Activated naive CD8-positive, alpha-beta T cell treated with anti-CD3 and anti-CD28 coated beads, Interleukin-2, amount 50 U/mL, for 24 hours (primary cell): ENCODE measurements at regions not wholly inside any gene's neighbourhood (a gene's known extent, or its start where the extent isn't known, plus 50 kb on each side); places are given as distances from the start of the nearest gene placed in this dataset.

Experiments used
- ATAC-seq: fragments of 150-1000 bp; cut with Tn5 transposase; one replicate; pipeline ENCODE4 v1.10.0; 2021
- DNase-seq: peaks from one replicate; pipeline ENCODE4 v3.0.0; 2021
- H3K27ac Mint-ChIP-seq: one replicate; pipeline ENCODE4 v1.8.0; 2021; ENCODE audit warnings: mild to moderate bottlenecking, mixed read lengths
- H3K27me3 Mint-ChIP-seq: one replicate; pipeline ENCODE4 v1.8.0; 2021; ENCODE audit warnings: mixed read lengths
- H3K36me3 Mint-ChIP-seq: one replicate; pipeline ENCODE4 v1.8.0; 2021; ENCODE audit warnings: low read depth, mixed read lengths
- H3K4me1 Mint-ChIP-seq: one replicate; pipeline ENCODE4 v1.8.0; 2021; ENCODE audit warnings: mixed read lengths
- H3K4me3 Mint-ChIP-seq: one replicate; pipeline ENCODE4 v1.8.0; 2021; ENCODE audit warnings: mild to moderate bottlenecking, moderate library complexity, mixed read lengths
- H3K9me3 Mint-ChIP-seq: one replicate; pipeline ENCODE4 v1.8.0; 2021; ENCODE audit warnings: mixed read lengths

GRCh38 chr3:86723433-86723832, 267.5 kb downstream of the VGLL3 start:
- Mint-ChIP-seq H3K36me3 (no peaks in the 10 kb centered on the region), H3K4me1 (no peaks in the 10 kb centered on the region), H3K27ac (no peak overlapping the region), H3K4me3 (no peak overlapping the region), H3K27me3 (no peaks in the 10 kb centered on the region), H3K9me3 (no peaks in the 10 kb centered on the region)
- ATAC-seq (no peak), DNase-seq (no peak)

DNA sequence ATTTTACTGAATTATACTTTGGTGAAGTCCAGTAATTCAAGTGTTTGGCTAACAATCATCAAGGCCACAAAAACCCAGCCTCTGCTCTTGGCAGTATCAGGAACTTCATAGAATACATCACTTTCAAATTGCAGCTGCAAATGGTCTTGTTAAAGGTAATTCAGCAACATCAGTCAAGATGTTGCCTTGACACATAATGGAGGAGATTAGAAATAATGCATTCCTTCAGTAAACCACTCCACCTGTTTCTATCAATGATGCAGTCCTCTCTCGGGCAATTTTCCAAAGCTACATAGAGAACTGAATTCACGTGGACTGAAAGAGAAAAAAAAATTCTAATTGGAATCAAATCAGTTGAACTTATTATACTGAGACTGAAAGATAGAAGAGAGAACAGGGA, 279.3 kb downstream of the VGLL3 start:
- ATAC-seq = no peak
- Mint-ChIP-seq H3K9me3 (peaks cover 3% of the 10 kb centered on the region), H3K27ac (no peak overlapping the region), H3K4me1 (no peaks in the 10 kb centered on the region), H3K36me3 (no peaks in the 10 kb centered on the region), H3K27me3 (no peaks in the 10 kb centered on the region), H3K4me3 (no peak overlapping the region)
- no peak for DNase-seq

- no peak overlapping the region for H3K4me3 Mint-ChIP-seq
- H3K36me3 Mint-ChIP-seq = no peaks in the 10 kb centered on the region
- no peak for ATAC-seq
Observed at GRCh38 chr3:86708893-86709292, 282.1 kb downstream of the VGLL3 start.

DNA sequence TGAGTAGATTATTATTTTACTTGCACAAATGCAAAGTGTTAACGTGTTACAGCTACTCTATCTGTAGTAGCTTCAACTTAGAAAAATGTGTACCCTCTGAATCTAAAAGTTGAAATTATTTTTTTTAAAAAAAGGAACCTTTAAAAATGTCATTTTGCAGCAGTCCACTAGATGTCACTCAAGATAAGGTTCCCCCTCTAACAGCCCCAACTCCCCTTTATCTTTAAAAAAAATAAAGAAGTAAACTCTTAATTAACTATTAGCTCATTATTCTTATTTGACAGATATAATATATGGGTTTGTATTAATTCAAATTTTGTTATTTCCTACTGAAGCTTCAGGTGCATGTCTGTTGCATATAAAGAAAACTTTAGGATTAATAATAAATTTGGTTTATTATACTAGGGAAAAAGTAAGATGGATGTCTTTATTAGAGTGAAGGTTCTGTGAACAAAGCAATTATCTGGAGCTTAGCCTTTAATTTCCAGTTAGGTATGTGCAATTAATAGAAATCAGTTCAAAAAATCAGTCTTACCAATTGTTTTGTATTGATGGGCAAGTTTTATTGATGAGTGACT, 288.5 kb downstream of the VGLL3 start:
- ATAC-seq (no peak), DNase-seq (no peak)
- Mint-ChIP-seq H3K9me3 (peaks cover 15% of the 10 kb centered on the region), H3K4me1 (no peaks in the 10 kb centered on the region), H3K27me3 (no peaks in the 10 kb centered on the region), H3K4me3 (no peak overlapping the region), H3K36me3 (no peaks in the 10 kb centered on the region), H3K27ac (no peak overlapping the region)

More at GRCh38 chr3:86708893-86709292, 282.1 kb downstream of the VGLL3 start:
- Mint-ChIP-seq H3K27ac (no peak overlapping the region), H3K9me3 (peaks cover 18% of the 10 kb centered on the region), H3K4me1 (no peaks in the 10 kb centered on the region), H3K27me3 (no peaks in the 10 kb centered on the region)
- no peak for DNase-seq

- no peaks in the 10 kb centered on the region for H3K4me1 Mint-ChIP-seq
- no peaks in the 10 kb centered on the region for H3K27me3 Mint-ChIP-seq
- H3K36me3 Mint-ChIP-seq = no peaks in the 10 kb centered on the region
- DNase-seq (no peak), ATAC-seq (no peak)
- H3K27ac Mint-ChIP-seq = no peak overlapping the region
- H3K4me3 Mint-ChIP-seq = no peak overlapping the region
- H3K9me3 Mint-ChIP-seq = peaks cover 4% of the 10 kb centered on the region
Observed at GRCh38 chr3:86695752-86696151, 295.2 kb downstream of the VGLL3 start.

DNA sequence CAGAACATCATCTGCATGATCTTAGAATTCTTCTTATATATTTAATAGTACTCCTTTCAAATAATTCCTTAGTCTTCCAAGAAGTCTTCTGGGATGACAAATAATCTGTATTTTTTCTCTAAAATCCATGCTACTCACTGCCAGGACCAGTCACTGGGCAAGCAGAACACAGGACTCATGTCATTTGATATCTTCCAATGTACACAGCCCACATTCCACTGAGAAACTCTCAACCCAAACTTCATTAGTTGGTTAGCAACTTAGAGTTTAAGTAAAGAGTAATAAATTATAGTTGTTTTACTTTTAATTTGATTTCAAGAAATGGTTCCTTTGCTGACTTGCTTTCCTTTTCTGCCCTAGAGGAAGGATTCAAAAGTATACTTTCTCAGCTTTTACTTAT, 317.0 kb downstream of the VGLL3 start:
- DNase-seq = no peak
- H3K4me1 Mint-ChIP-seq = no peaks in the 10 kb centered on the region
- ATAC-seq = no peak
- H3K4me3 Mint-ChIP-seq = no peak overlapping the region
- peaks cover 20% of the 10 kb centered on the region for H3K9me3 Mint-ChIP-seq
- no peaks in the 10 kb centered on the region for H3K36me3 Mint-ChIP-seq
- H3K27ac Mint-ChIP-seq = no peak overlapping the region
- no peaks in the 10 kb centered on the region for H3K27me3 Mint-ChIP-seq

GRCh38 chr3:86661817-86662216, 329.1 kb downstream of the VGLL3 start:
- Mint-ChIP-seq H3K36me3 (no peaks in the 10 kb centered on the region), H3K27me3 (no peaks in the 10 kb centered on the region), H3K9me3 (no peaks in the 10 kb centered on the region), H3K27ac (no peak overlapping the region), H3K4me3 (no peak overlapping the region), H3K4me1 (no peaks in the 10 kb centered on the region)
- DNase-seq = no peak
- no peak for ATAC-seq

- H3K4me1 Mint-ChIP-seq = no peaks in the 10 kb centered on the region
- no peaks in the 10 kb centered on the region for H3K36me3 Mint-ChIP-seq
- no peak overlapping the region for H3K4me3 Mint-ChIP-seq
- DNase-seq = no peak
- H3K27ac Mint-ChIP-seq = no peak overlapping the region
- no peaks in the 10 kb centered on the region for H3K27me3 Mint-ChIP-seq
- no peaks in the 10 kb centered on the region for H3K9me3 Mint-ChIP-seq
- ATAC-seq = no peak
Observed at GRCh38 chr3:86658876-86659275, 332.1 kb downstream of the VGLL3 start.

GRCh38 chr3:86654806-86655460, 336.0 kb downstream of the VGLL3 start:
- no peaks in the 10 kb centered on the region for H3K9me3 Mint-ChIP-seq
- no peak overlapping the region for H3K27ac Mint-ChIP-seq
- DNase-seq (no peak), ATAC-seq (no peak)
- H3K36me3 Mint-ChIP-seq = no peaks in the 10 kb centered on the region
- no peaks in the 10 kb centered on the region for H3K4me1 Mint-ChIP-seq
- no peak overlapping the region for H3K4me3 Mint-ChIP-seq
- H3K27me3 Mint-ChIP-seq = no peaks in the 10 kb centered on the region

DNA sequence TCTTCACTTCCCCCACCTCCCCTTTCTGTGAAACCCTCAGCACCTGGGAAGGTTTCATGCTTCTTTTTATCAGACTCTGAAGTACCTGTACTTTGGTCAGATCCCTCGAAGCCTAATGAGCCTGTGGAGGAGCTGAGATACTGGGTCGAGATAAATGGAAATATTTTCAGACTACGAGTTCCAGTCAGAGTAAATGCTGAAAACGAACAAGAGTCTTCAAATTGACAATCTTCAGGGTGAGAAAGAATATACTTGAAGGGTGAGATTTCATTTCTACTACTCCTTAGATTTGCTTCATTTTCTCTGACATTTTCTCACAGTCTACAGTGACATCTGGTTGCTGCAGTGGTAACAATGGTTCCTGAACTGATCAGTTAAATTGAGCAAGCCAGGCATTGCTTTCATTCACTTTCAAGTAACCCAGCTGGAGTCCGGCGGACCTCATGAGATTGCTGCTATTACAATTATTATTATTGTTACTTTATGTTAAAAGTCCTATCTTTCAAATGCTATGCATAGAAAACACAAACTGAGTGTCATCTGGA, 337.2 kb downstream of the VGLL3 start:
- ATAC-seq (no peak), DNase-seq (no peak)
- no peaks in the 10 kb centered on the region for H3K36me3 Mint-ChIP-seq
- H3K4me3 Mint-ChIP-seq = no peak overlapping the region
- H3K4me1 Mint-ChIP-seq = no peaks in the 10 kb centered on the region
- no peaks in the 10 kb centered on the region for H3K27me3 Mint-ChIP-seq
- H3K9me3 Mint-ChIP-seq = no peaks in the 10 kb centered on the region
- no peak overlapping the region for H3K27ac Mint-ChIP-seq

DNA sequence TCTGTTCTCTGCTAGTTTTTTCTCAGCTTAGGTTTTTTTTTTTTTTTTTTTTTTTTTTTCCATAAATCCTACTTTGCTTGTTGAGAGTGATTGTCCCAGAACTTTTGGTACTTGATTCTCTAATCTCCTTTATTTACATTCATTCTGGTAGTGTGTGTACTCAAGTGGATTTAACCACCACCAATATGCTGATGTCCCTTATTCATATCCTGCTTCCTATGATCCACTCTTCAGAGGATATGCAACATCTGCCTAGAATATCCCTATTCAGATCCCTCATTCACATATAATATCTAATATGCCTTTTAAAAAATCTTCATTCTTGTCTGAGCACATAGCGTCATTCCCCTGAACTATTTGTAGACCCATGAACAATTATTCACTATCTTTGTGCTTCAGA, 342.9 kb downstream of the VGLL3 start:
- ATAC-seq = no peak
- Mint-ChIP-seq H3K27ac (no peak overlapping the region), H3K4me1 (no peaks in the 10 kb centered on the region), H3K36me3 (no peaks in the 10 kb centered on the region), H3K4me3 (no peak overlapping the region), H3K27me3 (no peaks in the 10 kb centered on the region), H3K9me3 (peaks cover 11% of the 10 kb centered on the region)
- no peak for DNase-seq

DNA sequence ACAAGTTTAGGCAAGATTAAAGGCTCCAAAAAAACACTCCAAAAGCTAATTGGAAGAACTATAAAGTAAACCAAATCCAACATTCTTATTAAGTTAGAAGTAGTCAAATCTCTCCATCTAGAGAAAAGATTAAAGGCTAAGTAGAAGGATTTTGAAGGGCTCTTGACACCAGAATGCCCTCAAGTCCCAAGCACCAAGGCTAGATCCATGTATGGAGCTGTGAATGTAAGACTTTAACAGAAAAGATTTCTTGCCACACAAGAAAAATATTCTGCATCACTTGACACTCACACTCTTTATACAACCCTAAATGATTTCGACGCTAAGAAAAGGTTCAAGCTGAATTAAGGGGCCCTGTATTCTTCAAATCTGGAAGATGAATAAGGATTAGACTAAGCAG, 345.2 kb downstream of the VGLL3 start:
- ATAC-seq = no peak
- no peak overlapping the region for H3K27ac Mint-ChIP-seq
- no peak overlapping the region for H3K4me3 Mint-ChIP-seq
- no peaks in the 10 kb centered on the region for H3K36me3 Mint-ChIP-seq
- H3K9me3 Mint-ChIP-seq = peaks cover 11% of the 10 kb centered on the region
- H3K27me3 Mint-ChIP-seq = no peaks in the 10 kb centered on the region
- no peaks in the 10 kb centered on the region for H3K4me1 Mint-ChIP-seq
- DNase-seq = no peak

- no peaks in the 10 kb centered on the region for H3K27me3 Mint-ChIP-seq
- H3K4me1 Mint-ChIP-seq = no peaks in the 10 kb centered on the region
- H3K9me3 Mint-ChIP-seq = peaks cover 4% of the 10 kb centered on the region
- DNase-seq = no peak
- no peaks in the 10 kb centered on the region for H3K36me3 Mint-ChIP-seq
- no peak overlapping the region for H3K4me3 Mint-ChIP-seq
- no peak for ATAC-seq
- H3K27ac Mint-ChIP-seq = no peak overlapping the region
Observed at GRCh38 chr3:86634361-86634760, 356.6 kb downstream of the VGLL3 start.

GRCh38 chr3:86629511-86629910, 361.4 kb downstream of the VGLL3 start:
- Mint-ChIP-seq H3K9me3 (no peaks in the 10 kb centered on the region), H3K36me3 (no peaks in the 10 kb centered on the region), H3K27ac (no peak overlapping the region), H3K4me3 (no peak overlapping the region), H3K27me3 (no peaks in the 10 kb centered on the region), H3K4me1 (no peaks in the 10 kb centered on the region)
- no peak for DNase-seq
- ATAC-seq = no peak

DNA sequence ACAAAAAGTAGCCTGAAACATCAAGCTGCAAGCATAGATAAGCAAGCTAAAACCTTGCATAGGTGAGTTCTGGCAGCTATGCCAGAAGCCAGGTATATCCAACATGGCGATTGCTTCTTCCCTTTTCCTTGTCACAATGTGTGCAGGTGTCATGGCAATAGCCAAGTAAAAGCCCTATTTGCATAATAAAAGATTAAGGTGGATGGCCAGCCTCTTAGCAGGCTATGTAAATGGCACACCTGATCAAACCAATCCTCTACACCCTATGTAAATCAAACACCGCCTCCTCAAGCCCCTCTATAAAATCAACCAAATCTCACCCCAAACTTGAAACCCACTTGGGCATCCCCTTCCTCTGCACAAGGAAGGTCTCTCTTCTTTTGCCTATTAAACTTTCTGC, 366.8 kb downstream of the VGLL3 start:
- no peak for DNase-seq
- no peak for ATAC-seq
- no peak overlapping the region for H3K27ac Mint-ChIP-seq
- no peaks in the 10 kb centered on the region for H3K4me1 Mint-ChIP-seq
- no peaks in the 10 kb centered on the region for H3K27me3 Mint-ChIP-seq
- no peak overlapping the region for H3K4me3 Mint-ChIP-seq
- no peaks in the 10 kb centered on the region for H3K9me3 Mint-ChIP-seq
- no peaks in the 10 kb centered on the region for H3K36me3 Mint-ChIP-seq
